Uterus (tissue), 2 donors: ENCODE measurements at regions not wholly inside any gene's neighbourhood (a gene's known extent, or its start where the extent isn't known, plus 50 kb on each side); places are given as distances from the start of the nearest gene placed in this dataset.

ENCODE experiments used
- POLR2A ChIP-seq, 2 donors: fragments of 450-650 bp; IDR thresholded peaks; one replicate each; pipeline ENCODE4 v1.6.1; 2016; ENCODE audit warnings: antibody characterized with exemption in 2 of 2, mild to moderate bottlenecking in 1 of 2, moderate library complexity in 1 of 2
- TF ChIP-seq, protein P1 (sequence below), 4 experiments: fragments of 200-600 bp in 2 of 4; fragments of 450-650 bp in 2 of 4; sonication (generic) in 2 of 4; IDR thresholded peaks; one replicate each; pipeline ENCODE4 v1.5.1; 2016 to 2019; ENCODE audit warnings: antibody characterized with exemption in 4 of 4, mild to moderate bottlenecking in 2 of 4, moderate library complexity in 1 of 4

DNA sequence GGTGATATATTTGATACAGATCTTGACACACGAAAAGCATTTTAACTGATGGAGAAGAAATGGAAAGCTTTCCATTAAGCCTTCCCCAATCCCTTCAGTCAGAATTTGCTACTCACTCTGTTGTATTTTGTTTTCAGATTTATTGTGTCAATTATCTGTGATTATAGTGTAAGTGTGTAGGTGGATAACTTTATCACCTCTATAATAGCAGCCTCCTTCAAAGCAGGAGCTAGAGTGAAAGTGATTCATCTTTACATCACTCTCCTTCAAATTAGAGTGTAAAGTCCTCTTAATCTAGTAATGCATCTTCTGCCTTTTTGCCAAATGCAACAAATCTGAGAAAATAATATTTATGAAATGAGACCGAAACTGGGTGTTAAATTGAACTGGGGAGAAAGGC is 459.7 kb upstream of the ZP4 start:
- TF ChIP-seq, protein P1, sequence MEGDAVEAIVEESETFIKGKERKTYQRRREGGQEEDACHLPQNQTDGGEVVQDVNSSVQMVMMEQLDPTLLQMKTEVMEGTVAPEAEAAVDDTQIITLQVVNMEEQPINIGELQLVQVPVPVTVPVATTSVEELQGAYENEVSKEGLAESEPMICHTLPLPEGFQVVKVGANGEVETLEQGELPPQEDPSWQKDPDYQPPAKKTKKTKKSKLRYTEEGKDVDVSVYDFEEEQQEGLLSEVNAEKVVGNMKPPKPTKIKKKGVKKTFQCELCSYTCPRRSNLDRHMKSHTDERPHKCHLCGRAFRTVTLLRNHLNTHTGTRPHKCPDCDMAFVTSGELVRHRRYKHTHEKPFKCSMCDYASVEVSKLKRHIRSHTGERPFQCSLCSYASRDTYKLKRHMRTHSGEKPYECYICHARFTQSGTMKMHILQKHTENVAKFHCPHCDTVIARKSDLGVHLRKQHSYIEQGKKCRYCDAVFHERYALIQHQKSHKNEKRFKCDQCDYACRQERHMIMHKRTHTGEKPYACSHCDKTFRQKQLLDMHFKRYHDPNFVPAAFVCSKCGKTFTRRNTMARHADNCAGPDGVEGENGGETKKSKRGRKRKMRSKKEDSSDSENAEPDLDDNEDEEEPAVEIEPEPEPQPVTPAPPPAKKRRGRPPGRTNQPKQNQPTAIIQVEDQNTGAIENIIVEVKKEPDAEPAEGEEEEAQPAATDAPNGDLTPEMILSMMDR (IDR thresholded peaks at IDR 0.05) = no peak
- no peak for TF ChIP-seq POLR2A (IDR thresholded peaks at IDR 0.05)
